OCI-LY7 (cell line): ENCODE measurements at regions not wholly inside any gene's neighbourhood (a gene's known extent, or its start where the extent isn't known, plus 50 kb on each side); places are given as distances from the start of the nearest gene placed in this dataset.

Experiments used
- BruUV-seq: library from RNA; stranded (reverse); fragments of 400-500 nt; replicated peaks from 2 replicates; lab custom pipeline; 2021; lab: Mats Ljungman, UMichigan
- CTCF ChIA-PET: fragments of 300-600 bp; sonication (Branson Sonifier 250); formaldehyde crosslinking; loops from one replicate; lab custom pipeline; 2022; ENCODE audit warnings: antibody characterized with exemption; ENCODE audit not compliant: unreplicated experiment; lab: Charles Lee
- POLR2A ChIA-PET: fragments of 300-600 bp; sonication (Branson Sonifier 250); formaldehyde crosslinking; loops from one replicate; lab custom pipeline; 2022; ENCODE audit warnings: antibody characterized with exemption; lab: Charles Lee
- DNase-seq: peaks from one replicate; pipeline ENCODE4 v3.0.0-alpha.2; 2015; ENCODE audit warnings: low spot score
- H2AFZ ChIP-seq: fragments of 200-600 bp; sonication (generic), shearing (Covaris generic); 2 replicates; pipeline ENCODE4 v1.6.1; 2014; ENCODE audit warnings: mild to moderate bottlenecking, antibody characterized with exemption, low read length, moderate library complexity
- H3K27ac ChIP-seq: fragments of 200-600 bp; sonication (generic); 2 replicates; pipeline ENCODE4 v1.5.1; 2014; ENCODE audit warnings: mixed run types, low read depth, mild to moderate bottlenecking, moderate library complexity, low read length, inconsistent platforms; ENCODE audit not compliant: poor library complexity, severe bottlenecking
- H3K36me3 ChIP-seq: fragments of 200-600 bp; sonication (generic); 2 replicates; pipeline ENCODE4 v1.6.1; 2014; ENCODE audit warnings: mild to moderate bottlenecking, antibody characterized with exemption, low read length, moderate library complexity, mixed read lengths; ENCODE audit not compliant: insufficient read depth
- H3K4me1 ChIP-seq: fragments of 200-600 bp; sonication (generic); 2 replicates; pipeline ENCODE4 v1.5.1; 2014; ENCODE audit warnings: mild to moderate bottlenecking, low read length; ENCODE audit not compliant: insufficient read depth, poor library complexity, severe bottlenecking
- H3K4me2 ChIP-seq: fragments of 200-600 bp; sonication (generic); 2 replicates; pipeline ENCODE4 v1.6.1; 2014; ENCODE audit warnings: mild to moderate bottlenecking, low read length
- H3K4me3 ChIP-seq: fragments of 200-600 bp; sonication (generic); 2 replicates; pipeline ENCODE4 v1.5.1; 2014; ENCODE audit warnings: mild to moderate bottlenecking, low read depth, low read length; ENCODE audit not compliant: poor library complexity, severe bottlenecking
- H3K79me2 ChIP-seq: fragments of 200-600 bp; sonication (generic); 2 replicates; pipeline ENCODE4 v1.6.1; 2016; ENCODE audit warnings: low read depth, mild to moderate bottlenecking, low read length, moderate library complexity, mixed read lengths; ENCODE audit not compliant: insufficient read depth
- H3K9me2 ChIP-seq: fragments of 200-600 bp; sonication (generic); 2 replicates; pipeline ENCODE4 v1.6.1; 2016; ENCODE audit warnings: mild to moderate bottlenecking, low read length, mixed read lengths; ENCODE audit not compliant: insufficient read depth
- H3K9me3 ChIP-seq: fragments of 200-600 bp; sonication (generic); 2 replicates; pipeline ENCODE4 v1.6.1; 2014; ENCODE audit warnings: mild to moderate bottlenecking, mixed run types, low read length, mixed read lengths
- H4K20me1 ChIP-seq: fragments of 200-600 bp; sonication (generic); 2 replicates; pipeline ENCODE4 v1.6.1; 2014; ENCODE audit warnings: mild to moderate bottlenecking, antibody characterized with exemption, low read length, moderate library complexity, mixed read lengths; ENCODE audit not compliant: insufficient read depth
- EZH2phosphoT487 ChIP-seq: fragments of 200-600 bp; sonication (generic); IDR thresholded peaks from 2 replicates; pipeline ENCODE4 v1.6.1; 2018; ENCODE audit warnings: low read depth, borderline replicate concordance, mild to moderate bottlenecking, mixed run types, antibody characterized with exemption, low read length, moderate library complexity, mixed read lengths
- intact Hi-C: fragments of 100-400 bp; cut with micrococcal nuclease; formaldehyde crosslinking; loops from one replicate; pipeline ENCODE4 v1.10.0; 2022; ENCODE audit not compliant: unreplicated experiment
- TF ChIP-seq, protein P1 (sequence below): fragments of 200-600 bp; sonication (generic); conservative IDR thresholded peaks from 2 replicates; pipeline ENCODE4 v1.5.1; 2014; ENCODE audit warnings: mild to moderate bottlenecking, antibody characterized with exemption, low read length, moderate library complexity, mixed read lengths

DNA sequence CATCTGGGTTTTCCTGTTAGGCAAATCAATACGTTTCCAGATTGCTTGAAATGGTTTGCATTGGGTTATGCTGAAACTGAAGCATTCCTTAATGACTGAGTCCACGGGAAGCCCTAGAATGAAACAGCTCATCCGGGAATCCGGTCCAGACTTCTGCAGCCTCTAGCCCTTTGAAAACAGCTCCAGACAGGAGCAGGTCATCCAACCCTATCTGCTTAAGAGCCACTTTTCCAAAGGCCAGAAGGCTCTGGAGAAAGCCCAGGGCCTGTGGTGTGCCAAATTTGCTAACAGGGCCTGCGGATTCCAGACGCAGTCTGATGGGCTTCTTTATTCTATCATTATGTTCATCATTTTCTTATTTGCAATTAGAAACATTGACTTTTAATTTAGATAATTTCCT, 265.4 kb downstream of the SKIDA1 start:
- H3K4me2 ChIP-seq = no peak overlapping the region
- no peak for TF ChIP-seq EZH2phosphoT487
- no peaks in the 10 kb centered on the region for H3K9me3 ChIP-seq
- no TSS peak for BruUV-seq
- no peak overlapping the region for H2AFZ ChIP-seq
- no peaks in the 10 kb centered on the region for H3K9me2 ChIP-seq
- intact Hi-C loops = no loop called here
- H3K4me1 ChIP-seq = no peaks in the 10 kb centered on the region
- H3K27ac ChIP-seq = no peak overlapping the region
- H3K4me3 ChIP-seq = no peak overlapping the region
- no peaks in the 10 kb centered on the region for H4K20me1 ChIP-seq
- no peaks in the 10 kb centered on the region for H3K79me2 ChIP-seq
- CTCF ChIA-PET = no interaction called here
- no peak for DNase-seq
- no peaks in the 10 kb centered on the region for H3K36me3 ChIP-seq
- POLR2A ChIA-PET = no interaction called here

- intact Hi-C loops = no loop called here
- Histone ChIP-seq H3K9me3 (no peaks in the 10 kb centered on the region), H3K9me2 (no peaks in the 10 kb centered on the region), H3K36me3 (no peaks in the 10 kb centered on the region), H3K4me2 (no peak overlapping the region), H3K4me1 (no peaks in the 10 kb centered on the region), H3K79me2 (no peaks in the 10 kb centered on the region), H3K27ac (no peak overlapping the region), H2AFZ (no peak overlapping the region), H4K20me1 (no peaks in the 10 kb centered on the region), H3K4me3 (no peak overlapping the region)
- no peak for DNase-seq
- no TSS peak for BruUV-seq
- POLR2A ChIA-PET = interaction anchor here (1.2 kb wide), 1 partner anchor 15 kb away, joined by 3 read pairs; no protein-coding TSS in a partner anchor
- TF ChIP-seq, protein P1, sequence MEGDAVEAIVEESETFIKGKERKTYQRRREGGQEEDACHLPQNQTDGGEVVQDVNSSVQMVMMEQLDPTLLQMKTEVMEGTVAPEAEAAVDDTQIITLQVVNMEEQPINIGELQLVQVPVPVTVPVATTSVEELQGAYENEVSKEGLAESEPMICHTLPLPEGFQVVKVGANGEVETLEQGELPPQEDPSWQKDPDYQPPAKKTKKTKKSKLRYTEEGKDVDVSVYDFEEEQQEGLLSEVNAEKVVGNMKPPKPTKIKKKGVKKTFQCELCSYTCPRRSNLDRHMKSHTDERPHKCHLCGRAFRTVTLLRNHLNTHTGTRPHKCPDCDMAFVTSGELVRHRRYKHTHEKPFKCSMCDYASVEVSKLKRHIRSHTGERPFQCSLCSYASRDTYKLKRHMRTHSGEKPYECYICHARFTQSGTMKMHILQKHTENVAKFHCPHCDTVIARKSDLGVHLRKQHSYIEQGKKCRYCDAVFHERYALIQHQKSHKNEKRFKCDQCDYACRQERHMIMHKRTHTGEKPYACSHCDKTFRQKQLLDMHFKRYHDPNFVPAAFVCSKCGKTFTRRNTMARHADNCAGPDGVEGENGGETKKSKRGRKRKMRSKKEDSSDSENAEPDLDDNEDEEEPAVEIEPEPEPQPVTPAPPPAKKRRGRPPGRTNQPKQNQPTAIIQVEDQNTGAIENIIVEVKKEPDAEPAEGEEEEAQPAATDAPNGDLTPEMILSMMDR = no peak
- CTCF ChIA-PET = no interaction called here
Observed at GRCh38 chr10:21257919-21258318, 267.6 kb downstream of the SKIDA1 start.

GRCh38 chr10:21257191-21257590, 268.3 kb downstream of the SKIDA1 start:
- CTCF ChIA-PET = no interaction called here
- Histone ChIP-seq H4K20me1 (no peaks in the 10 kb centered on the region), H3K4me1 (no peaks in the 10 kb centered on the region), H3K9me2 (no peaks in the 10 kb centered on the region), H3K9me3 (no peaks in the 10 kb centered on the region), H3K4me2 (no peak overlapping the region), H3K4me3 (no peak overlapping the region), H3K79me2 (no peaks in the 10 kb centered on the region), H2AFZ (no peak overlapping the region), H3K27ac (no peak overlapping the region), H3K36me3 (no peaks in the 10 kb centered on the region)
- no TSS peak for BruUV-seq
- DNase-seq = no peak
- POLR2A ChIA-PET = interaction anchor here (0.5 to 1.2 kb wide), 2 partner anchors 15 to 22 kb away, joined by 3 read pairs; no protein-coding TSS in a partner anchor
- TF ChIP-seq EZH2phosphoT487 = no peak
- TF ChIP-seq, protein P1 = no peak
- intact Hi-C loops = no loop called here
